GM18517 (cell line): ENCODE measurements at regions not wholly inside any gene's neighbourhood (a gene's known extent, or its start where the extent isn't known, plus 50 kb on each side); places are given as distances from the start of the nearest gene placed in this dataset.
A peak's percentile ranks its signal among the peaks of the same experiment; 100 is the strongest.

Experiments
- ATAC-seq: cut with Tn5 transposase; IDR thresholded peaks from one replicate; pipeline ENCODE4 v1.9.1; 2021; ENCODE audit warnings: mild to moderate bottlenecking, moderate library complexity; ENCODE audit not compliant: unreplicated experiment

- no peak for ATAC-seq
Measured at GRCh38 chr9:89655990-89656657, 51.3 kb downstream of the GADD45G start.

DNA sequence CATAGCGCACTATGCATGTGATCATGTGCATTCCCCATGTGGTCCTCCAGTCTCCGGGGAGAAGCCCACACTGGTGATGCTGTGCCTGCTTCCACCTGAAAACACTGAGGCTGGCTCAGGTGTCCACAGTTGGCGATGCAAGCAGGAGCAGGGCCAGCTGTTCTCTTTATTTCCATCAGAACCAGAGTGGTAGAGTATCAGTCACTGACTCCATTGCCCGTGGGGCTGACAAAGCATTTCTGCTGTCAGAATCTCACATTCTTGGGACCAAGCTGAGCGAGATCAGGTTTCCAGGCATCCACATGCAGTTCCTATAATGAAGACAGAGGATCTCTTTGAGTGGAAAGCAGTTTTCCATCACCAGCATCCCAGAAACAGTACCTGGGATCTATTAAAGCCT is 52.5 kb downstream of the GADD45G start:
- no peak for ATAC-seq

GRCh38 chr9:89657765-89658164 is 53.0 kb downstream of the GADD45G start:
- peak; percentile 73 for ATAC-seq

GRCh38 chr9:89658401-89658800 is 53.6 kb downstream of the GADD45G start:
- no peak for ATAC-seq

DNA sequence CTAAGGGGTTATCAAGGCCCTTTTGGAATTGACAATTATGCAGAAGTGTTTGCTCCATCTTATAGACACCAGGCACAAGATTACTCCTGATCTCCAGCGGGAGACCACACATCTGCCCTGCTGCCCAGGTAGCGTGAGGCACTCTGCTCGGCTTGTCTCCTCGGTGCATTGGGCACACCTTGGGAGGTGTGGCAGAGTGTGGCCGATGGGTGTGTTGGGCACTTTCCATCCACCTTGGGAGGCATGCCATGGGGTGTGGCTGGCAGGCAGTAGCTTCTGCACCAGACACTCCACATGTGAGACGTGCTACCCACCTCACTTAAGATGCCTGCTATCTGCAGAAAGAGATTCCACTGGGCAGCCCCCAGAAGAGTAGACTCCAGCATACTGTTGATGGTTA is 54.1 kb downstream of the GADD45G start:
- ATAC-seq, result no peak

GRCh38 chr9:89659473-89659872 is 54.7 kb downstream of the GADD45G start:
- ATAC-seq, result no peak

GRCh38 chr9:89659891-89660685 is 55.3 kb downstream of the GADD45G start:
- ATAC-seq, result no peak

DNA sequence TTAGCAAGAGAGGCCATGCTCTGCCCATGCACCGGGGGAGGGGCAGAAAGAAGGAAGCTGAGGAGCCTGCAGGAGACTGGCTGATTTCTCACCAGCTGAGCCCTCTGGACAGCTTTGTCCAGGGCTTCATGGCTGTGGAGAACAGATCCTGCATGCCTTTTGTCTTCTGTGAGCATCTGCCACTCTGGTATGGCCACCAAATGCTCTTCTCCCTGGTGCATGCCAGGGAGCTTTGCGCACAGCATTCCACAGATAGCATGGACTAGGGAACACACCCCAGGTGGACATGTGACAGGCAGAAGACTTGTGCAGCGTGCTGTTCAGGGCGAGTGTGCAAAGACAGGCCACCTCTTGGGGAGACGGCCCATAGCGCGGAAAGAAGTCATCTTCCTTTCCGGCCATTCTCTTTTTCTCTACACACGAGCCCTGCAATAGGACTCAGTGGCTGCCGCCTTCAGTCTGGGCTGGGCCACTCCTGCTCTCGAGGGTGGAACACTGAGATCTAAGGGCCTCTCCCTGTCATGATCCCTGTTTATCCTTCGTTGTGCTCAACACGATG is 56.7 kb downstream of the GADD45G start:
- no peak for ATAC-seq

DNA sequence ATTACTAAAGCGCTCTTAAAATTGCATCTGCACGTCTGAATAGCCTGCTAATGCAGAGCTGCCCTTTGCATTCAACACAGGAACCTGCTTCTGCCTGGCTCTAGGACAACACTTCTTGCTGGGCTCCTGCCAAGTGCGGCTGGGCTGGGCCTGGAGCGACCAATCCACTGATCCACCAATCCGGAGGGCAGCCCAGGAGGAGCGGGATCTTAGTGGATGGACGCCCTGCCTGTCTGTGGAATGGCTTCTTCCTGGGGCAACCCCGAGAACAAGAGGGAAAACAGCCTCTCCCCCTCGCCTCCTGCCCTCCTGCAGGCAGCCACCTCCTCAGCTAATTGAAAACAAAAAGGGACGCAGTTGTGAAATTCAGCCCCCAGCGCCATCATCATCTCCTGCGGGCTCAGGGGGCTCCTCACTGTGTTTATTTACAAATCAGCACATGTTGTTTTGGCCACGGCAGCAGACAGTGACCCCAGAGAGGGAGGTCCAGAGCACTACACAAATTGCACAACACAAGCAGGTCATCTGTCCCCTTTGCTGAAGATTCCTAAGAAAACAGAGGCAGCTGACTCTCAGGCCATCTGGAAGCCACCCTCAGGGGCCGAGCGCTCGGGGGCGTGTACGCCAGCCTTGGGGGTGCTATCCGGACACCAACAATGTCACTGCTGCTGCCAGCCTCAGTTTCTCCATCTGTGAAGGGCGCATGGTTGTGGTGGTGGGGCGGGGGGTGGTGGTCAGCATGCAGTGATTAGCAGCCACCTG is 57.3 kb downstream of the GADD45G start:
- ATAC-seq, result no peak

GRCh38 chr9:89662718-89663613 is 58.2 kb downstream of the GADD45G start:
- no peak for ATAC-seq

- ATAC-seq, result no peak
Measured at GRCh38 chr9:89663614-89663970, 58.8 kb downstream of the GADD45G start.

DNA sequence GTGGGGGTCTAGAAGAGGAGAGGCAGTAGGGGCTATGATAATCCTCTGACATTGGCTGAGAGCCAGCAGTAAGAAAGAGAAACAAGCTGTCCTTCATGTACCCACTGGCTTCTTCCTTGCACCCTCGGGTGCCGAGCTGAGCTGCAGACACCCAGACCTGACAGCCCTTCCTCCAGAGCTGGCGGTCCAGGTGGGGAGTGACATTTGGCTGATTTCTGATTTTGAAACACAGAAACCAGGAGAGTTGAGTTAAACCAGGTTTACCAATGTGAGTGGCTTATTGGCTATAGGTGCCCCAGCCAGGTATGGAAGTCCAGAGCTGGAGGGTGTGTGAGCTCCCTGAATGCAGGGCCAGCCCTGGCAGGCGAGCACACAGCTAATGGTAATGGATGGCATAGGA is 59.2 kb downstream of the GADD45G start:
- ATAC-seq, result no peak

- ATAC-seq, result no peak
Measured at GRCh38 chr9:89664896-89665329, 60.1 kb downstream of the GADD45G start.

DNA sequence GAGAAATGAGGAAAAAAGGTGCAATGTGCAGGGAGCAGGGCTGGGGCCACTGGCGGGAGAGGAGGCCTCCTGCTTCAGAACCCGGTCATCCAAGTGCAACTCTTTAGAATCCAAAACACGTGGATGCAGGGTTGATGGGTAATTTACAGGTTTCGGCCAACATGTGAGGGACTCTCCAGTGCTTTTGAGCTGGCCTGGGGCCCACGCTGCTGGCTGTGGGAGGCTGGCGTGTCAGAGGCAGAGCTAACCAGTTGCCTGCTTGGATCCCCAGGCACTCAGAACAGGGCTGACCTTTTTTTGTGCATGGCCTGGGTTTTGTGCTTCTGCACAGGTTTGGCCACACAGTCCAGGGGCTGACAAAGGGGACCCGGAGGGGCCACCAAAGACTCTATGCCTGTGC is 61.6 kb downstream of the GADD45G start:
- ATAC-seq, result no peak

DNA sequence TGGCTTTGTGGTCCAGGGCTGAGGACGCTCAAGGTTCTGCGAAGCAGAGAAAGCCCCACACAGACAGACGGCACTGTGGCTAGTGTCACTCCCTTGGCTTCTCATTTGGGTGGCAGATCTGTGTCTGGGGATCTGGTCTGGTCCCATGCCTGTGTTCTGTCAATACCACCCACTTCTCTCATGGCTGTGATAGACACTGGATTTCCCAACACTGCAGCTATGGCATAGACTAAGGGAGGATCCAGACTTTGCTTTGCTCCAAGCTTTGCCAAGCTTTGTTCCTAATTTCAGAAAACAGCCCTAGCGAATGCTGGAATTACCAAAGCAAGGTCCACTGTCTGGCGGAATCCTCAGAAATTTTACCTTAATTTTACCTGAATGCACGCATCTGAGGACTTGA is 62.1 kb downstream of the GADD45G start:
- no peak for ATAC-seq

DNA sequence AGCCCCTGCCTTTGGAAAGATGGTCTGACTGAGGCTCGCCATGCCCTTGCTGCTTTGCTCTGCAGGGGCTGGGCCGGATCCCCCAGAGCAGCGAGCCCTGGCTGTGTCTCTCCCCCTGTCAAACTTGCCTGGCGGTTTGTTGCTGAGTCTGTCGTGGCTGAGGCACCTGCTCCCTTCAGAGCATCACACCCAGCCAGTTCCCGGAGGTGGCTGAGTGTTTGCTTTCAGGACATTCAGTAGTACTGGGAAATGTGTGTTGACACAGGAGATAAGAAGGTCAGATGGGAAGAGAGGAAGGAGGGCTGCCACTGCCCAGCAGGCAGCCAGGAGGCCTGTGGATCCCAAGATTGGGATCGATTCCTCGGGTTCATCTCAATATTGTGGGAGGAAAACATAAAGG is 62.9 kb downstream of the GADD45G start:
- no peak for ATAC-seq

DNA sequence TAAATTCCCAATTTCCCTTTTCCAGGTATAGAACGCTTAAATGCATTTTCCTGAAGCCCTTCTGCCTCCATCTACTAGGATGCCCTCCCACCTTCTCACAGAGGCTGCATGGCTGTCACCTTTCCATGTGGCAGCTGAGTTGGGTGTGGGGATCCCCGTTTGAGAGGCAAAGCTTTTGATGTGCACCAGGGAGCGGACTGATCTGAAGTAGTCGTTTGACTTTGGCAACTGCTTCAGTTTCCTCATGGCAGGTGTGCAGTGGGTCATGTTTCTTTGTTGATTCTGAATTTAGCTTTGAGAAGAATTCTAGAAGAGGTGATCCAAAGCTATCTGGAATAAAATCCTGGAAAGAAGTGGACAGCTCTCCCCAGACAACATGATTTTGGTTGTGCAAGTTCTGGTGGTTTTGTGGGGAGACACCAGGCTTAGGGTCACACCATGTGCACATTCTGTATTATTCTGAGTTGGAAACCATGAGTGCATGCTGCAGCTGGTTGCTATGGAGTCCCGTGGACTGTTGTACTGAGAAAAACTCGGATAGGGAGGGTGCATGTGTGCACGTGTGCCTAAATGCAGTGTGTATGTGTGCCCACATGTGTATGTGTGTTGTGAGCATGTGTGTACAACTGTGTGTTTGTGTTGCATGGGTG is 63.5 kb downstream of the GADD45G start:
- no peak for ATAC-seq

DNA sequence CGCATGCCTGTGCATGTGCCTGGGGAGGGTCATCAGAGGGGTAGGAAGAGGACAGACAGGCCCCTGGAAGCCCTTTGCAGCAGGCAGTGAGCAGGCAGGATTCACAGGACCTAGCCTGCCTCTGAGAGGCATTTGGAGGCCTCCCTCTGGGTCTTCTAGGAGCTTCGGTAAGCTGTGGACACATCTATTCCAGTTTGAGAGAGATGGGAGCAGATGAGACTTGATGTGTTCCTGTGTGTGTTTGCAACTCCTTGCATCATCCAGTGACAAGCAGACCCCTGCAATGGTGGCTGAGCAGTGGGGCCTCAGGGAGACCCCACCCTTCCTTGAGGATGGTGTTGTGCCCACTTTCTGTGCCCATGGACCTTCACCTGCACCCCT is 64.0 kb downstream of the GADD45G start:
- no peak for ATAC-seq

- no peak for ATAC-seq
Measured at GRCh38 chr9:89669361-89669842, 64.6 kb downstream of the GADD45G start.

DNA sequence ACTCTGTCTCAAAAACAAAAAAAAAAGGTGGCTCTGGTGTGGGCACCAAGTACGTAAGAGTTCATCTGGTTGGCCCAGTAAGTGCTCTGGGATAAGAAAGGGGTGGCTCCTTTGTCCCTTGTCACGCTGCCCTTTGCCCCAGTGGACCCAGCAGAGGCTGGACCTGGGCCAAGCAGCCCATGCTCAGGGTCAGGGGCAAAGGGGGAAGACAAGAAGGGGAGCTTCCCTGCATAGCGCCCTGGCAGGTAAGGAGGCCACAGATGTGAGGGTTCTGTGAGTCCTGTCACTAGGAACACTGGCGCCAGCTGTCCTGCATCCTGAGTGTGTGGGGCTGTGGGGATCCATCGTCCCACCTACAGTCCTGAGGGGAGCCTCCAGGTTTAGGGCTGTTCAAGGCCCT is 65.3 kb downstream of the GADD45G start:
- no peak for ATAC-seq
